ENCODE measurements at regions not wholly inside any gene's neighbourhood (a gene's known extent, or its start where the extent isn't known, plus 50 kb on each side); places are given as distances from the start of the nearest gene placed in this dataset.

DNA sequence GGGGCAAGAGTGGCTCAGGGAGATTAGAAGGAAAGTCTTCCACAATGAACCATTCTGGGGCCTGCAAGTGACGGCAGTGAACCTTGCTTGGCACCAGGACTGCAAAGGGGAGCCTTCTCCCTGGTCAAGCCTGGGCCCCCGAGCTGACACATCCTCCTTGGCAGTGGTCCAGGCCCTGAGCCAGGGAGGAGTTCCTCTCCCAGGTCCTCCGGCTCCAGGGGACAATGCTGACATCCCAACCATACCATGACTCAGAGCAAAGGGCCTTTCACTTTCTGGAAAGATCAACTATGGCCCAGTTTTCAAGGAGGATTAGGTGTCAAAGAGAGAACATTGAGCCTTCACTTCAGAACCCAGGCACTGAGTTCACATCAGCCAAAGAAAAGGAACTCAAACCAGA lies 756.5 kb upstream of the TBX3 start:
- TF ChIP-seq CTCF (conservative IDR thresholded peaks at IDR 0.05) (no peak), ZFX (IDR thresholded peaks at IDR 0.05) (no peak)

Data from C4-2B (cell line).